ENCODE measurements at regions not wholly inside any gene's neighbourhood (a gene's known extent, or its start where the extent isn't known, plus 50 kb on each side); places are given as distances from the start of the nearest gene placed in this dataset.

DNA sequence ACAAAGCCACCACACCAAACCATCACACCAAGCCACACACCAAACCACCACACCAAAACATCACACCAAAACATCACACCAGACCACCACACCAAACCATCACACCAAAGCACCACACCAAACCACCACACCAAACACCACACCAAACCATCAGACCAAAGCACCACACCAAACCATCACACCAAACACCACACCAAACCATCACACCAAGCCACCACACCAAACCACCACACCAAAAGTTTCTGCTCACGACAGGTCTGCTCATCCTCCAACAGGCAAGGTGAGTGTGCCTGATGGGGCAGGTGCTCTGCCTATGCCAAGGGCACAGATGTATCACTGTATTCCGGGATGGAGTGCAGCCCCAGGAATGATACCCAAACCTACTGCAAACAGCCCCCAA lies 87.9 kb upstream of the FSTL4 start:
- Histone ChIP-seq H3K27ac (ENCODE audit: low read length) (peak overlapping the region; percentile 93), H3K4me2 (ENCODE audit: low read length) (no peak overlapping the region), H3K9ac (ENCODE audit: low read length) (no peak overlapping the region), H2AFZ (ENCODE audit: low read depth, low read length) (no peak overlapping the region), H4K20me1 (ENCODE audit: insufficient read depth, low read length) (no peaks in the 10 kb centered on the region), H3K4me1 (ENCODE audit: low read length) (peaks cover 51% of the 10 kb centered on the region), H3K27me3 (ENCODE audit: low read depth, low read length) (no peaks in the 10 kb centered on the region), H3K4me3 (ENCODE audit: low read length) (no peak overlapping the region), H3K79me2 (ENCODE audit: low read length) (no peaks in the 10 kb centered on the region), H3K9me3 (ENCODE audit: insufficient read depth, low read length) (no peaks in the 10 kb centered on the region), H3K36me3 (replicated peaks; ENCODE audit: low read depth, low read length) (peaks cover 6% of the 10 kb centered on the region)
- TF ChIP-seq EZH2phosphoT487 (IDR thresholded peaks at IDR 0.05; ENCODE audit: low read depth), result no peak
- TF ChIP-seq, protein P1, sequence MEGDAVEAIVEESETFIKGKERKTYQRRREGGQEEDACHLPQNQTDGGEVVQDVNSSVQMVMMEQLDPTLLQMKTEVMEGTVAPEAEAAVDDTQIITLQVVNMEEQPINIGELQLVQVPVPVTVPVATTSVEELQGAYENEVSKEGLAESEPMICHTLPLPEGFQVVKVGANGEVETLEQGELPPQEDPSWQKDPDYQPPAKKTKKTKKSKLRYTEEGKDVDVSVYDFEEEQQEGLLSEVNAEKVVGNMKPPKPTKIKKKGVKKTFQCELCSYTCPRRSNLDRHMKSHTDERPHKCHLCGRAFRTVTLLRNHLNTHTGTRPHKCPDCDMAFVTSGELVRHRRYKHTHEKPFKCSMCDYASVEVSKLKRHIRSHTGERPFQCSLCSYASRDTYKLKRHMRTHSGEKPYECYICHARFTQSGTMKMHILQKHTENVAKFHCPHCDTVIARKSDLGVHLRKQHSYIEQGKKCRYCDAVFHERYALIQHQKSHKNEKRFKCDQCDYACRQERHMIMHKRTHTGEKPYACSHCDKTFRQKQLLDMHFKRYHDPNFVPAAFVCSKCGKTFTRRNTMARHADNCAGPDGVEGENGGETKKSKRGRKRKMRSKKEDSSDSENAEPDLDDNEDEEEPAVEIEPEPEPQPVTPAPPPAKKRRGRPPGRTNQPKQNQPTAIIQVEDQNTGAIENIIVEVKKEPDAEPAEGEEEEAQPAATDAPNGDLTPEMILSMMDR (IDR thresholded peaks at IDR 0.05; ENCODE audit: low read depth, low read length), result no peak

DNA sequence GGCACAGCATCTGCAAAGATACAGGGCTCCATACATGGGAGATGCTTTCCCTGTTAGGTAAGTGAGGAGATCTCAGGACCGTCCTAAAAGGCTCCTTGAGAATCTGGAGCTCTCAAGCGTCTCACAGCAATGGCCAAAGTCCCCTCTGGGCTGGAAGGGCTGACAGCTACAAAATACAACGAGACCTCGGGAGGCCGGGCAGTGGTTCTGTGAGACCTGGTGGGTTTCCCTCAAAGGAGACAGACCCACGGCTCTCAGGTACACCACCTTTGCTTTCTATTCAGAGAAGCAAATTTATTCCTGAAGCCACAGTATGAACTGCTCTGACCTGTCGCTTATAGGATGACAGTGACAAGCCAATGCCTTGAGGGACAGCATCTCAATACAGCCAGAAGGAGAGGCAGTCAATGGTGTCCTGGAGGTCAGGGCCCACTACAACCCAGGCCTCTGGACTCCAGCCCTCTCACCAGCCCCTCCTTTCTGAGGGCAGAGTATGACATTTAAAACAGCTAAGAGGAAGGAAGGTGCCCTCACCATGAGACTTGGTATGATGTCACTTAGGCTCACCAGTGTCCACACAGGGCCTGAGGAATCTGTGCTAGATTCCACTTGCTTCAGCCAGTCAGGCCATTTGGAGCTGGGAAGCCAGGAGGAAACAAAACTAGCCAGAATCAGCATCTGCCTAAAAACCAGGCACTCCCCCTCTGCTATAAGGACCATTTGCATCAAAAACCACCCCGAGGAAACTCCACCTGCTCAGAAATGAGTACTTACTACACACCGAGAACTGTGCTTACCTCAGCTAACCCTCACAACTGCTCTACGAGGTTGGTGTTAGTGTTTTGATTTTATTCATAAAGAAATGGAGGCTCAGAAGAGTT lies 86.5 kb upstream of the FSTL4 start:
- Histone ChIP-seq H3K4me1 (ENCODE audit: low read length) (peaks cover 64% of the 10 kb centered on the region), H4K20me1 (ENCODE audit: insufficient read depth, low read length) (no peaks in the 10 kb centered on the region), H3K4me3 (ENCODE audit: low read length) (peak overlapping the region; percentile 13; the same call in 1 of the 2 replicates), H3K9ac (ENCODE audit: low read length) (peak overlapping the region; percentile 59; the same call in 1 of the 2 replicates), H2AFZ (ENCODE audit: low read depth, low read length) (no peak overlapping the region), H3K27ac (ENCODE audit: low read length) (peak overlapping the region; percentile 93), H3K79me2 (ENCODE audit: low read length) (no peaks in the 10 kb centered on the region), H3K36me3 (replicated peaks; ENCODE audit: low read depth, low read length) (peaks cover 6% of the 10 kb centered on the region), H3K27me3 (ENCODE audit: low read depth, low read length) (no peaks in the 10 kb centered on the region), H3K9me3 (ENCODE audit: insufficient read depth, low read length) (no peaks in the 10 kb centered on the region), H3K4me2 (ENCODE audit: low read length) (peak overlapping the region; percentile 57)
- no peak for TF ChIP-seq EZH2phosphoT487 (IDR thresholded peaks at IDR 0.05; ENCODE audit: low read depth)
- TF ChIP-seq, protein P1 (IDR thresholded peaks at IDR 0.05; ENCODE audit: low read depth, low read length), result no peak

DNA sequence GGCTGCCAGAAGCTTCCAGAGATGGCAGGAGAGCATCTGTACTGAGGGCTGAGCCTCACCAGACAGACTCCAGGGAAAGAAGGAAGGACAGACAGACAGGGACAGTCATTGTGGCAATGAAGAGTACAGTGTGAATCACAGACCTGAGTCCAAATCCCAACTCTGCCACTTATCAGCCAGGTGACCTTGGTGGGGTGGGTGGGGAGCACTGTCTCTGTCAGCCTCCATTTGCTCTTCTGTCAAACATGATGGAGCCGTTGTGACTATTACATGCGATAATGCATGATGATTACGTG lies 85.9 kb upstream of the FSTL4 start:
- Histone ChIP-seq H4K20me1 (ENCODE audit: insufficient read depth, low read length) (no peaks in the 10 kb centered on the region), H3K4me1 (ENCODE audit: low read length) (peaks cover 66% of the 10 kb centered on the region), H3K36me3 (replicated peaks; ENCODE audit: low read depth, low read length) (peaks cover 6% of the 10 kb centered on the region), H3K9ac (ENCODE audit: low read length) (peak overlapping the region; percentile 17; the same call in 1 of the 2 replicates), H3K27me3 (ENCODE audit: low read depth, low read length) (no peaks in the 10 kb centered on the region), H3K9me3 (ENCODE audit: insufficient read depth, low read length) (no peaks in the 10 kb centered on the region), H3K4me3 (ENCODE audit: low read length) (peak overlapping the region; percentile 4; the same call in 1 of the 2 replicates), H3K4me2 (ENCODE audit: low read length) (peak overlapping the region; percentile 57), H2AFZ (ENCODE audit: low read depth, low read length) (0 out of 2 replicates have a peak overlapping the region, but pooled peaks have one; percentile 30), H3K27ac (ENCODE audit: low read length) (peak overlapping the region; percentile 93), H3K79me2 (ENCODE audit: low read length) (no peaks in the 10 kb centered on the region)
- TF ChIP-seq, protein P1 (IDR thresholded peaks at IDR 0.05; ENCODE audit: low read depth, low read length), result no peak
- no peak for TF ChIP-seq EZH2phosphoT487 (IDR thresholded peaks at IDR 0.05; ENCODE audit: low read depth)

DNA sequence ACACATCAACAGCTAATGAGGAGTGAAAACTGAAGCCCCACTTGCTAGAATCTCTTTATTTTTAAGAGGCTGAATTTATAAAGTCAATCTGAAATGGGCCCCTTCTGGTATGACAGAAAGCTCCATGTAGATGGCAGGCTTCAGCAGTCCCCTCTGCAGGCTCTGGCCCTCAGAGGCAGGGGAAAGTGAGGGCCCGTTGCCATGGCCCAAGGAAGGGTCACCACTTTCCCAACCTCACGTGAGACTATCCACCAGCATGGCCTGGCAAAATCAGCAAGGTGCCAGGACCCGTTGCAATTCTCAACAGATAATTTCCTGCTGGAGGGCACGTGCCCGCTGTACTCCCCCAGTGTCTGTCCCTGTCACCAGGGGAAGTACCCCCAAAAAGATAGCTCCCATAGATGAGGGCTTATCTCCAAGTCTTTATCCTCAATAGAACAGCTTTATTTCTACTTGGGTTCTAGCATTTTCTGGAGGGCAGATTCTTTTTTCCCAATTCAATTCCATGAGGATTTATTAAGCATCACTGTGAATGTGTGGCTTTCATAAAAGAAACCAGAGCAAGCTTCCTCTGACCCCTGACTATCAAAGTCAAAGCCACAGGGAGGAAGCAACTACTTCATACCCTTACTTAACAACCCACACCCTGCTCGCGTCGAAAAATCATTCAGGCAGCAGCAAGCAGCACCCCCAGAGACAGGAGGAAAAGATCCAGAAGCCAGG lies 85.4 kb upstream of the FSTL4 start:
- TF ChIP-seq EZH2phosphoT487 (IDR thresholded peaks at IDR 0.05; ENCODE audit: low read depth), result no peak
- TF ChIP-seq, protein P1 (IDR thresholded peaks at IDR 0.05; ENCODE audit: low read depth, low read length), result no peak
- Histone ChIP-seq H3K4me1 (ENCODE audit: low read length) (peaks cover 65% of the 10 kb centered on the region), H3K4me3 (ENCODE audit: low read length) (peak overlapping the region; percentile 4; the same call in 1 of the 2 replicates), H3K27ac (ENCODE audit: low read length) (peak overlapping the region; percentile 93), H2AFZ (ENCODE audit: low read depth, low read length) (0 out of 2 replicates have a peak overlapping the region, but pooled peaks have one; percentile 30), H3K36me3 (replicated peaks; ENCODE audit: low read depth, low read length) (peaks cover 6% of the 10 kb centered on the region), H3K9me3 (ENCODE audit: insufficient read depth, low read length) (no peaks in the 10 kb centered on the region), H3K27me3 (ENCODE audit: low read depth, low read length) (no peaks in the 10 kb centered on the region), H3K9ac (ENCODE audit: low read length) (peak overlapping the region; percentile 17; the same call in 1 of the 2 replicates), H4K20me1 (ENCODE audit: insufficient read depth, low read length) (no peaks in the 10 kb centered on the region), H3K4me2 (ENCODE audit: low read length) (peak overlapping the region; percentile 57), H3K79me2 (ENCODE audit: low read length) (no peaks in the 10 kb centered on the region)

All from OCI-LY3 (cell line).